Eye (tissue), 1 donor: ENCODE measurements at regions not wholly inside any gene's neighbourhood (a gene's known extent, or its start where the extent isn't known, plus 50 kb on each side); places are given as distances from the start of the nearest gene placed in this dataset.
"Not testable (repeated sequence)": the region's sequence is repeated elsewhere in the genome, so short reads cannot be mapped to it uniquely, and the experiment has no call there.

Source experiments
- DNase-seq: peaks from one replicate; pipeline ENCODE4 v3.0.0-alpha.2; 2015

DNA sequence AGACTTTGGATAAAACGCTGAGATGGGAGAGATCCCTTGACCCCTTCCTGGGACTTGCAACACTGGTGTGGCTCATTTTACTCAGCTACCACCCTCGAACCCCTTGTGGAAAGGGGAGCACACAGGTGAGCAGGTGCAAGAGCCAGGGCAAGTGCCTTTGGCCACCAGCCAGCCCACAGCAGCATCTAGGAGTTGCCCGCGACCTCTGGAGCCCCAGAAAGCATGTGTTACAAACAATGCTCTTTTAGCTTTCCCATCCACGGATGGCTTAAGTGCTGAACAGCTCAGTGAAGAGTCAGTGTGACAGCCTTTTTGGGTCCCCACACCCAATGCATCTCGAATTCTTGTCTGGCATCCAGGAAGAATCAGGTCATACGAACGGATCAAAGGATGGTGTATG, 197.8 kb downstream of the MEMO1 start:
- DNase-seq: no peak

DNA sequence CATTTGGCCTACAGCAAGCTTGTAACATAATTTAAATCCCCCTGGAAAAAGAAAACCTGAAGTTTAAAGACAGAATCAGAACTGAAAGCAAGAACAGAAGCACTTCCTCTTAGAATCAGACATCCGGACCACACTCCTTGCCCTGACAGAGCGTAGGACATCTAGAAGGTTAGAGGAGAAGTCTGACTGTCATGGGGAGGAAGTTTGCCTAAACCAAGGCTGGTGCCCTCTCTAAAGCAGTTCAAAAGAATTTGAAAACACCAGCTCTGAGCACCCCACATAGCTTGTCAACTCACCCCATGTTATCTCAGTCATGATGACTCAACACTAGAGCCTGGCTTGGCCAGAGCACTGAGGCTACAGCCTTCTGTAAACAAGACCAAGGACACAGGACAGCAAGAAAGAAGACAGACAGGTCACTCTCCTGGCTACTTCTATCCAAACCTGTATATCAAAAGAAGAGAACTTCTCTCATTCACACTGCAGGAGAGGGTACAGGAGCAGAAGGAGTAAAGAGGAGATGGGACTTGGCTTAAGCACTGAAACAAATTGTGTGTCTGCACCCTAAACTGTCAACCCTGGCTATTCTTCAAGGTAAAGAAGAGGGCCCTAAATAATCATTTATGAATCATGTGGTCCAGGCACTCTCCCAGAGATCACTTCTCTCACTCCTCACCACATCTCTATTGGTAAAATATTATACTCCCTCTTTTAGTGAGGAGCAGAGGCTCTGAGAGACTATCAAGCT, 198.6 kb downstream of the MEMO1 start:
- DNase-seq: no peak

DNA sequence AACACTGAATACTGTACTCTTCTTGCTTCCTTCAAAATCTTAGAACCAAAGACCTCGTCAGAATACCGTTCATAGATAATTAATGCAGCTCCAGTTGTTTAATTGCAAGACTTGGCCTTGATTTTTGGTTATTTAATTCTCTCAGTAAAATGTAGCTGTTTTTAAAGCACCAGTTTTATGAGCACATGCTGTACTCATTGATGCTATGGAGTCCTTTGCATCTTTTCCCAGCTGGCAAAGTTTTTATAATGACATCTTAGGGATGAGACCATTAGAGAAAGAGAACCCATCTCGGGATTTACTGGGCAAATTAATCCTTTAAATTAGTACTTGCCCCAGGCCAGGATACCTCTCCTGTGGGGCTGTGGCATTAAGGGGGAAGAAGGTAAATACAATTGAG, 199.3 kb downstream of the MEMO1 start:
- no peak for DNase-seq

DNA sequence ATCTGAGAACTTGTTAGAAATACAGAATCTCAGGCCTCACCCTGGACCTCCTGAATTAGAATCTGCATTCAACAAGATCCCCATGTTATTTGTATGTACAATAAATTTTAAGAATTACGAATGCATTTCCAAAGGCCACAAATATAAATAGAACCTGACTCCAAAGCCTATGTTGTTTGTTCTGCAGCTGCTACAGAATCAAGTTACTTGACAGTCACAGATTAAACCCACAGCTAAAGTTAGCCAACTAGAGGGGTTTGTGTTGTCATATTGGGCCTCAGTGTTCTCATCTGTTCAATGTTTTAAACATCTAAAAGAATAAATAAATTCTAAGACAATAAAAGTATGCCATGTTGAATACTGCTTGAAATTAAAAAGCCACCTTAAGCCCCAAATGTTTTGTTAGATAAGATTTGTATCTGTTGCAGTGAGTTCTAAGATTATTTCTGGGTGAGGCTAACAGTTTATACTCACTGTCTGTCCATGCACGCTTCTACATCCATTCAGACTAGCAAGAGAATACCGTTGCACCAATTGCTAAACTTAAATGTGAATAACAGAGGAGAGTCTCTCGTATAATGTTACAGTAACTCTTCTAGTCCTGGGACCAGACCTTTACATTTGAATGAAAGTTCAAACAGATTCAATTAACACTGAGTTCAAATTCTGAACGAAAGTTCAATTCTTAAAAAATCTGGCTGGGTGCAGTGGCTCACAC, 200.4 kb downstream of the MEMO1 start:
- DNase-seq: no peak

DNA sequence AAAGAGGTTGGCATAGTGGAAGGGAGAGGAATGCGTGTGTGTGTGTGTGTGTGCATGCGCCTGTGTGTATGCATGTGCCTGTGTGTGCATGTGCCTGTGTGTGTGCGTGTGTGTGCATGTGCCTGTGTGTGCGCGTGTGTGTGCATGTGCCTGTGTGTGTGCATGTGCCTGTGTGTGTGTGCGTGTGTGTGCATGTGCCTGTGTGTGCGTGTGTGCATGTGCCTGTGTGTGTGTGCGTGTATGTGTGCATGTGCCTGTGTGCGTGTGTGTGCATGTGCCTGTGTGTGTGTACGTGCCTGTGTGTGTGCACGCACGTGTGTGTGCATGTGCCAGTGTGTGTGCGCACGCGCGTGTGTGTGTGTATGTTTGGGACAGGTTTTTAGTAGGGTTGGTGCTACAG, 205.1 kb downstream of the MEMO1 start:
- no peak for DNase-seq

DNA sequence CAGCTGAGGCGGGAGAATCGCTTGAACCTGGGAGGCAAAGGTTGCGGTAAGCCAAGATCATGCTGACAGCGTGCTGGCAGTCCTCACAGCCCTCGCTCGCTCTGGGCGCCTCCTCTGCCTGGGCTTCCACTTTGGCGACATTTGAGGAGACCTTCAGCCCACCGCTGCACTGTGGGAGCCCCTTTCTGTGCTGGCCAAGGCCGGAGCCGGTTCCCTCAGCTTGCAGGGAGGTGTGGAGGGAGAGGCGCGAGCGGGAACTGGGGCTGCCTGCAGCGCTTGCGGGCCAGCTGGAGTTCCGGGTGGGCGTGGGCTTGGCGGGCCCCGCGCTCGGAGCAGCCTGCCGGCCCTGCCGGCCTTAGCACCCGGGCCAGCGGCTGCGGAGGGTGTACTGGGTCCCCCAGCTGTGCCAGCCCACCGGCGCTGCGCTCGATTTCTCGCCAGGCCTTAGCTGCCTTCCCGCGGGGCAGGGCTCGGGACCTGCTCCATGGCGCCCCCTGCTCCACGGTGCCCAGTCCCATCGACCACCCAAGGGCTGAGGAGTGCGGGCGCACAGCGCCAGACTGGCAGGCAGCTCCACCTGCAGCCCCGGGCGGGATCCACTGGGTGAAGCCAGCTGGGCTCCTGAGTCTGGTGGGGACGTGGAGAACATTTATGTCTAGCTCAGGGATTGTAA, 207.2 kb downstream of the MEMO1 start:
- not testable (repeated sequence) for DNase-seq

DNA sequence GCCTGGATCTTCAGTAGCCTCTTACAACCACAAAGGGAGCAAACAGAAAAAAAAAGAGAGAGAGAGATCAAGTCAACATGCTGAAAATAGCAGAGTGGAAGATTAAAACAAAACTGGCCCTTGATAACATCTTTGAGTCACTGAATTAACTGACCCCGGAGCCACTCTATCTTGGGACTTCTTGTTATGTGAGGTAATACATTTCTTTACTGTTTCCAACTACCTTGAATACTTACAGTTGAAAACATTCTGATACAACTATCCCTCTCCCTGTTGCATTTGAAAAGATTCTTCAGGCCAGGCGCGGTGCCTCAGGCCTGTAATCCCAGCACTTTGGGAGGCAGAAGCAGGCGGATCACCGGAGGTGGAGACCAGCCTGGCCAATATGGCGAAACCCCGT, 208.1 kb downstream of the MEMO1 start:
- no peak for DNase-seq

DNA sequence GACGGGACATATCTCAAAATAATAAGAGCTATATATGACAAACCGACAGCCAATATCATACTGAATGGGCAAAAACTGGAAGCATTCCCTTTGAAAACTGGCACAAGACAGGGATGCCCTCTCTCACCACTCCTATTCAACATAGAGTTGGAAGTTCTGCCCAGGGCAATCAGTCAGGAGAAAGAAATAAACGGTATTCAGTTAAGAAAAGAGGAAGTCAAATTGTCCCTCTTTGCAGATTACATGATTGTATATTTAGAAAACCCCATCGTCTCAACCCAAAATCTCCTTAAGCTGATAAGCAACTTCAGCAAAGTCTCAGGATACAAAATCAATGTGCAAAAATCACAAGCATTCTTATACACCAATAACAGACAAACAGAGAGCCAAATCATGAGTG, 211.5 kb downstream of the MEMO1 start:
- DNase-seq: not testable (repeated sequence)

DNA sequence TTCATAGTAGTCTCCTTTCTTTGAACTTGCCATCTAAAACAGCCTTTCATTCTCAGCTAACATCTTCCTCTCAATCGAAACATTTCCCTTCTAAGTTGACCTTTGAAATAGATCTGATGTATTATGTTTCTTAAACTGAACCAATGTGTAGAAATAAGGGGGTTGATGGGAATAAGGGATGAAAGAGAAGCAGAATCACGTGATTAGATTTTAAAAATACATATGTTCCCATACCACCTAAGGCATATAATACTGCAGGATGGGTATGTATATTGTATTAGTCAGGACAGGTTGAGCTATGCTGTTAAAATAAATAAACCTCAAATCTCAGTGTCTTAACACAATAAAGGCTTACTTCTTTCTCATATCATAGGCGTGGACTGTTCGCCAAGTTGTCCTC, 207.5 kb upstream of the SRD5A2 start:
- DNase-seq: no peak

DNA sequence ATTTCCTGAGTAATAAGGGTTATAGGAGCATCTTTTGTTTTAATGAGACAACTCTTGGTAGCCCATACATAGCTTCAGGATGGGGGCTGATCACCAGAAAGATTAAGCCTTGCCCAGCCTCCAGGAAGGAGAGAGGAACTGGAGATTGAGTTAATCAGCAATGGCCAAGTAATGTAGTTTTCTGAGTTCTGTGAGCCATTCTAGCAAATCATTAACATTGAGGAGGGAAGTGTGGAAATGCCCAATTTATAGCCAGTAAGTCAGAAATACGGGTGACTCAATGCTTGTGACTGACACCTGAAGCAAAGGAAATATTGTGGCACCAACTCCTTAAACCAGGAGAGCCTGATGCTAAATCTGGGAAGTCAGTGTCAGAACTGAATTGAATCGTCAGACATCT, 205.1 kb upstream of the SRD5A2 start:
- DNase-seq: no peak

DNA sequence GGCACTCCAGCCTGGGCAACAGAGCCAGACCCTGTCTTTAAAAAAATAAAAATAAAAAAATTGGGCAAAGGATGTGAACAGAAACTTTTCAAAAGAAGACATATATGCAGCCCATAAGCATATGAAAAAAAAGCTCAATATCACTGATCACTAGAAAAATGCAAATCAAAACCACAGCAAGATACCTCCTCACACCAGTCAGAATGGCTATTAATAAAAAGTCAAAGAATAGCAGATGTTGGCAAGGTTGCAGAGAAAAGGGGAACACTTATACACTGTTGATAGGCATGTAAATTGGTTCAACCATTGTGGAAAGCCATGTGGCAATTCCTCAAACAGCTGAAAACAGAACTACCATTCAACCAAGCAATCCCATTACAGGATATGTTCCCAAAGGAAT, 204.1 kb upstream of the SRD5A2 start:
- DNase-seq: no peak

DNA sequence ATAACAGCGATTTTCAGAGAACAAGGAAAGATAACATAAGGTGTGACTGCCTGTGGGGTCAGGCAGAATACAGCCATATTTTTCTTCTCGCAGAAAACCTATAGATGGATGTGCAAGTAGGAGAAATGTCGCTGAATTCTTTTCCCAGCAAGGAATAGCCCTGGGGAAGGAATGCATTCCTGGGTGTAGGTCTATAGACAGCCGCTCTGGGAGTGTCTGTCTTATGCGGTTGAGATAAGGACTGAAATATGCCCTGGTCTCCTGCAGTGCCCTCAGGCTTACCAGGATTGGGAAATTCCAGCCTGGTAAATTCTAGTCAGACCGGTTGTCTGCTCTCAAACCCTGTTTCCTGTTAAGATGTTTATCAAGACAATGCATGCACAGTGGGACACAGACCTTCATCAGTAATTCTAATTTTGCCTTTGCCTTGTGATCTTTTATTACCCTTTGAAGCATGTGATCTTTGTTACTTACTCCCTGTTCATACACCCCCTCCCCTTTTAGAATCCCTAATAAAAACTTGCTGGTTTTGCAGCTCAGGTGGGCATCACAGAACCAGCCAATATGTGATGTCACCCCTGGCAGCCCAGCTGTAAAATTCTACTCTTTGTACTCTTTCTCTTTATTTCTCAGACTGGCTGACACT, 202.8 kb upstream of the SRD5A2 start:
- not testable (repeated sequence) for DNase-seq

DNA sequence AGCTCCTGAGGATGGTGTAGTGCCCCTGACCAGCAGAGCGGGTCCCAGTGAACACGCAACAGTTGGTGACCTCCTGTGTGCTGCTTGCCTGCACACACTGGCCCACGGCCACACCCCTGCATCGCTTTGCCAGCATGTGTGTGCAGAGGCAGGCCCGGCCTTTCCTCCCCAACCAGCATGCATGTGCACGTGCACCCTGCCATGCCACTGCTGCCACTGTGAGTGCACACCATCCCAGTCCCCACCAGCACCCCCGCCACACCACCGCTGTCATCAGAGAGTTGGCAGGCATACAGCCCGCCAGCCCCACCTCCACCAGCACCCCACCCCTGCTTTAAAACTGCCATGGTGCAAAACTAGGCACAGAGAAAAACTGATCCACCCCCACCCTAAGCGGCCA, 197.4 kb upstream of the SRD5A2 start:
- DNase-seq: no peak

DNA sequence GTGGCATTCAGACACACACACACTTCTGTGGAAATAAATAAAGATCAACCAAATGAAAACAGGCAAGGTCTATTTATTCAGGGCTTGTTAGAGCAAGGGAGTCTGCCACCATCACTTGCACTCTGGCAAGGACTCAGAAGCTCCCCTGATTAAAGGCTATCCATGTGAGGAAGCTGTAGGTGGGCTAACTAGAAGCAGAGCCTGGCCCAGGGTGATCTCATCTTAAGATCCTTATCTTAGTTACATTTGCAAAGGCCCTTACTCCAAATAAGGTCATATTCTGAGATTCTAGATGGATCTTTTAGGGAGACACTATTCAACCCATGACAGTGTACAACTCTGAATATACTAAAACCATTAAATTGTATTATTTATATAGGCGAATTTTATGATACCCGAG, 190.0 kb upstream of the SRD5A2 start:
- DNase-seq: no peak

DNA sequence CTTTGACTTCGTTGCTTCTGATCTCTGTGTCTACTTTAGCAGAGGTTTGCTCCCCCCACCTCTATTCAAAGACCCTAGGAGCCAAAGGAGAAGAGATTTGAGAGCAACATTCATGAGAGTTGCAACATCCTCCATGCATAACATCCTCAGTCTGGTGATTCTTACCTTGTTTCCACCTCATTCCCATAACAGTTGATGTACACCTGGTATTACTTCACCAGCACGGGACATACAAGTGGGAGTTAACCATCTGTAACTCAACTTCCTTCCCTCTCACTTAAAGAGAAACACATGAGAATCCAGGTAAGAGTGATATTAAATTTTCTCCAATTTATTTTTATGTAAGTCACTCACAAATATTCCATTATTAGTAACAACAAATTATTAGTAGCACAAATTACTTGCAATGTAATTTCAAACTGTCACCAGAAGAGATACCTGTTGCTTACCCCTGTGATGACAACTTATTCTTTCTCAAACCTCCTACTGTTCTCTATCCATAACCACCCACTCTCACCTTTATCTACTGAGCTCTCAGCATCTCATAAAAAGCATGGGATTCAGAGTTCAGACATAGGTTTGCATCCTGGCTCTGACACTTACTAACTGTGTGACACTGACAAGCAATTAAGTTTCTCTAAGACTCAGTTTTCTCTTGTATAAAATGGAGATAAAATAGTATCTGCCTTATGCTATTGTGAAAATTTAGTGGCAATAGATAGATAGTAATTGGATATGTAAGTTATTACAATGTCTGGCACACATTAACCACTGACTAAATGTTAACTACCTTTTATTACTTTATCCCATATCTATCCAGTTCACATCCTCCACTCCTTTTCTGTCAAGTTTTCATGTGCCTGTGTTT, 184.6 kb upstream of the SRD5A2 start:
- DNase-seq: no peak

DNA sequence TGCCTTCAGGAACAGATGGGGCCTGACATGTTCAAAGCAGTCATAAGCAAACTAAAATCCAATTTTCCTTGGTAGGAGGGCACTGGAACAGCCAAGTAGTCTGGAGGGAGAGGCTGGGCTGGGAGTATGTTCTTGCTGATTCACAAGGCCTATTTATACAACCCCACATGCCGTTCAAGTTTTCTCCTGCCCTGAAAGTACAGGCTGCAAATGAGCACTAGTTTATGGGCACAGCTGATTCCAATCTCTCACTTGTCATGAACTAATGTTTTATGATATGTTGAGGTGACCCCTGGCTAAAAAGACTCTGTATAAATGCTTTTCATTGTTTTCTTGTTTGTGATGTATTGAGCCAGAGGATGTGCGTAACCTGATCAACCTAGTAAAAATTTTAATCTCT, 183.4 kb upstream of the SRD5A2 start:
- DNase-seq: no peak

DNA sequence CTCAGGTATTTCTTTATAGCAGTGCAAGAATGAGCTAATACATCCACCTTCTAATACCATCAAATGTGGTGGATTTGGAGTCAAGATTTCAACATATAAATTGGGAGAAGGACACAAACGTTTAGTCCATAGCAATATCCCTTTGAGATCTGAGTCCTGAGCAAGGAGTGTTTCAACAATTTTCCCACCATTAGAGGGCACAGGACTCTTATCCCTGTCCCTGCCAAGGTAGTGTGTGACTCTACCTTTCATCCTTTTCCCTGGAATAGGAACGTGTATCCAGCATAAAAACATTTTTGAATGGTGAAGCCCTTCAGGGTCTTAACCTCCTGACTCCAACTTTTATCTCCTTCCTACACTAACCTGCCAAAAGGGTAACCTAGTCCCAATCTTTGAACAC, 181.3 kb upstream of the SRD5A2 start:
- no peak for DNase-seq

DNA sequence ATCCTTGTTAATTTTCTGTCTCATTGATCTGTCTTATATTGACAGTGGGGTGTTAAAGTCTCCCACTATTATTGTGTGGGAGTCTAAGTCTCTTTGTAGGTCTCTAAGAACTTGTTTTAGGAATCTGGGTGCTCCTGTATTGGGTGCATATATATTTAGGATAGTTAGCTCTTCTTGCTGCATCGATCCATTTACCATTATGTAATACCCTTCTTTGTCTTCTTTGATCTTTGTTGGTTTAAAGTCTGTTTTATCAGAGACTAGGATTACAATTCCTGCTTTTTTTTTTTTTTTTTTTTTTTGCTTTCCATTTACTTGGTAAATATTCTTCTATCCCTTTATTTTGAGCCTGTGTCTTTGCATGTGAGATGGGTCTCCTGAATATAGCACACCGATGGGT, 176.6 kb upstream of the SRD5A2 start:
- DNase-seq: not testable (repeated sequence)

DNA sequence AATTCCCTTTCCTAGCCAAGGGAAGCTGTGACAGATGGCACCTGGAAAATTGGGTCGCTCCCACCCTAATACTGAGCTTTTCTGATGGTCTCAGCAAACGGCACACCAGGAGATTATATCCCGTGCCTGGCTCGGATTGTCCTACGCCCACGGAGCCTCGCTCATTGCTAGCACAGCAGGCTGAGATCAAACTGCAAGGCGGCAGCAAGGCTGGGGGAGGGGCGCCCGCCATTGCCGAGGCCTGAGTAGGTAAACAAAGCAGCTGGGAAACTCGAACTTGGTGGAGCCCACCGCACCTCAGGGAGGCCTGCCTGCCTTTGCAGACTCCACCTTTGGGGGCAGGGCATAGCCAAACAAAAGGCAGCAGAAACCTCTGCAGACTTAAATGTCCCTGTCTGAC, 168.0 kb upstream of the SRD5A2 start:
- not testable (repeated sequence) for DNase-seq

DNA sequence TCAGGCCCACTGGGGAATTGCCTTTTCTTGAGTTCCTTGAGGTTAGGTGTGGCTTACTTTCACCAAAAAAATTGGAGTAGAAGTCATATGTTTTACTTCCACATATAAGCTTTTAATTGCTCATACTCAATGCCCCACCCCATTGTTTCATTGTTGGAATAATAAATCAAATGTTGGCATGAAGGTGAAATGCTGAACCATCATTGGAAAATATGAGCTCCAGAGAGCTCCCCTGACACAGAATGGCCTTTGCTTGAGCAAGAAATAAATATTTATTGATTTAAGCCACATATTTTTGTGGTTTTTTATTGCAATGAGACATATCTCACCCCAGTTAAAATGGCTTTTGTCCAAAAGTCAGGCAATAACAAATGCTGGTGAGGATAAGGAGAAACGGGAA, 167.3 kb upstream of the SRD5A2 start:
- DNase-seq: no peak

DNA sequence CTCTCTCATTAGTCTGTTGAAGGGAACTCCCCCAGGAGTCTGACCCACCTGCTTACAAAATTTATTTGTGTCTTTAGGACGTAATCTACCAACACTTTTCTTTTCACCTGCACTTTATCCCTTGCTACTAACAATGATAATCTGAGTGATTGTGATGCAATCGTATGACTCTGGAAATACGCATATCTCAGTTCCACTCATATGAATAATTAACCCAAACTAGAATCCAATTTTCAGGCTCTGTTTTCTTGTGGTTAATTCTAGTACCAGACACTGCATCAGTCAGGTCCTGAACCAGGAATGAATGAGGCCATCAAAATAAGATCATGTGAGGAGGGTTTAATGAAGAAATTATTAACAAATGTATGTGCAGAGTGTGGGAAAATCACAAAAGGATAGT, 158.4 kb upstream of the SRD5A2 start:
- DNase-seq: no peak

DNA sequence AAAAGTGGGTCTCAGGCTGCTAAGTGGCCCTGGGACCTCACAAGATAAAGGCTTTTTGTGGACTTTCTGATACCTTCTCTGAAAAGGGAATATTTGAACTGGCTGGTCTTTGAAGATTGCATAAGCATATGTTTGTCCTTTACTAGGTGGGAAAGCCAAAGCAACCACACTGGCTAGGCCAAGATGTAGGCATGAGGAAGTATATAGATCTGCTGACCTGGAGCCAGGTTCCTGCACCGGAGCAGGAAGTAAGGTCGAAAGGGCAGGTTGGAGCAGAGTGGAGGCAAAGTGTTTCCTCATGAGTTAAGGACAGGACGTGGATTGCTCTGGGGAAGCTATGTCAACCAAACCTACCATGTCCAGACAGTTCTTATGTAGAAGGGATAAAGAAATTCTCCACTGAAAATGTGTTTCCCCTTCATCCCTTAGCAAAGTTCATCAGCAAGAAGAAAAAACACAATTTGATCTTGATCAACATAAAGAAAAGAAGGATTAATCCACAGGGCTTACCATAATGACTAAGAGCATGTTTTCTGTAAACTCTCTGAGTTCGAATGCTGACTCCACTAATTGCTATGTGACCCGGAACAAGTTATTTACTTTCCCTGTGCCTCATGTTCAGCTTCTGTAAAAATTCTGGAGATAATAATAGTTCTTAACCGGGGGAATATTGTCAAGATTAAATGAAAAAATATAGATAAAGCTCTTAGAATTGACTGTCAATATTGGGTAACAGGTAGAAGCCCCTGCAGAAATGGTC, 156.1 kb upstream of the SRD5A2 start:
- DNase-seq: no peak
